ENCODE measurements at regions not wholly inside any gene's neighbourhood (a gene's known extent, or its start where the extent isn't known, plus 50 kb on each side); places are given as distances from the start of the nearest gene placed in this dataset.
A peak's percentile ranks its signal among the peaks of the same experiment; 100 is the strongest.

- TF ChIP-seq USF1 (CRISPR knock-in tag; IDR thresholded peaks at IDR 0.05) (peak; percentile 47; the same call in 1 of the 2 replicates), MTA1 (IDR thresholded peaks at IDR 0.05; ENCODE audit: borderline replicate concordance) (no peak), LEF1 (IDR thresholded peaks at IDR 0.05) (0 out of 2 replicates have a peak, but pooled peaks have one; percentile 17), CTBP1 (IDR thresholded peaks at IDR 0.05; ENCODE audit: borderline replicate concordance) (0 out of 2 replicates have a peak, but pooled peaks have one; percentile 37), NEUROD1 (IDR thresholded peaks at IDR 0.05; ENCODE audit: borderline replicate concordance, low read depth, low read length, partially characterized antibody) (no peak), TRIM24 (IDR thresholded peaks at IDR 0.05) (0 out of 4 replicates have a peak, but pooled peaks of 1 of the 2 experiments have one; percentile 9), ZNF76 (CRISPR knock-in tag; IDR thresholded peaks at IDR 0.05; ENCODE audit: borderline replicate concordance) (no peak), ATF2 (CRISPR knock-in tag; IDR thresholded peaks at IDR 0.05) (no peak)
Observed at GRCh38 chr4:139606579-139607501, 50.8 kb upstream of the SETD7 start (continued).

Measured in K562 (cell line).